GM21619 (cell line): ENCODE measurements at regions not wholly inside any gene's neighbourhood (a gene's known extent, or its start where the extent isn't known, plus 50 kb on each side); places are given as distances from the start of the nearest gene placed in this dataset.
"Not testable (repeated sequence)": the region's sequence is repeated elsewhere in the genome, so short reads cannot be mapped to it uniquely, and the experiment has no call there.

ENCODE experiments used
- ATAC-seq: cut with Tn5 transposase; IDR thresholded peaks from one replicate; pipeline ENCODE4 v1.9.1; 2021; ENCODE audit not compliant: unreplicated experiment

DNA sequence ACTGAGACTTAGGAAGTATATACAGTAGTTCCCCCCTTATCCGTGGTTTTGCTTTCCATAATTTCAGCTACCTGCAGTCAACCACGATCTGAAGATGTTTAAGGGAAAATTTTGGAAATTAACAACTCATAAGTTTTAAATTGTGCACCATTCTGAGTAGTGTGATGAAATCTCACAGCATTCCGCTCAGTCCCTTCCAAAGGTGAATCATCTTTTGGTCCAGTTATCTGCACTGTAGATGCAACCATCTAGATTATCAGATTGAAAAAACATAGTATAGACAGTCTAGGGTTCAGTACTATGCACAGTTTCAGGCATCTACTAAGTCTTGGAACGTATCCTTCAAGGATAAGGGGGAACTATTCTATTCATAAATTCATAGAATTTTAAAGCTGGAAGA, 109.0 kb downstream of the ANXA3 start:
- no peak for ATAC-seq

DNA sequence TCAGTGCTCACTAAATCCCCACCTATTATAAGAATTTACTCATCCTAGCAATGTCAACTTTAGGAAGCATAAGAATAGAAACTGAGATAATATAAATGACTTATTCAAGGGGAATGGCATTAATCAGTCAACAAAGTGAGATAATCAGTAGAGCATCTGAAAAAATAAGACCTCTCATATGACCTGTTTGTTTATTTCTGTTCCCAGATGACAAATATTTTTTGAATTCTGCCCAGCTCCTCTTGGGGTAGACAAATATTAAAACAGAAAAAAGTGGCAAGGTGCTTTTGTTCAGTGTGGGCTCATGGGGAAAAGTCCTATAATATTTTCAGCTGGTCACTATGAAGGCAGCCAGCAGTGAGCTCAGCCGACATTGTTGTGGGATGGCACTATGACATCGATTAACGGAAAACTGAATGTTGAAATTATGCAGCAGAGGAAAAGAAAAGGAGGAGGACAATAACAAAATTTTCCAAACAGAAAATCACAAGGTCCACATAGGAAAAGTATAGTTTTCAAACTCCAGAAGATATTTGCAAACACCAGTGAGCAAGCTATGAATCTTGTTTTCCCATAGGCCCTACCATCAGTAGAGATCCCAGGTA, 109.6 kb downstream of the ANXA3 start:
- no peak for ATAC-seq

- peak; percentile 86 for ATAC-seq
These were observed 110.5 kb downstream of the ANXA3 start for GRCh38 chr4:78661921-78662521.

DNA sequence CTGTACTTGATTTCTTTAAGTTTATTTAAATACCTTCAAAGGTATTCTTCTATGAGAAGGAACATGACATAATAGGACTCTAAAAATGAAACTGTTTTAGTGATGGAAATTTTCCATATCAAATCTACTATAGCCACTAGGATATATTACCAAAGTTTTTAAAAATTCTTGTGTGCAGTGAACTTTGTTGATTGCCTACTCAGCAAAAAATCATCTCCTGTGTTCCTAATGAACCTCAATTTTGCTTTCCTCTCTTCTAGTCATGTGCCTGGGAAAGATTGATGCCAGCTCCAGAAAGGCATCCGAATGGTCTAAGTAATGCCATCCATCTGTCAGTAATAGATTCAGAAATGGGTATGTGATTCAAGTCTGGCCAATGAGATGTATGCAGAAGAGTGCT, 111.1 kb downstream of the ANXA3 start:
- ATAC-seq = no peak

DNA sequence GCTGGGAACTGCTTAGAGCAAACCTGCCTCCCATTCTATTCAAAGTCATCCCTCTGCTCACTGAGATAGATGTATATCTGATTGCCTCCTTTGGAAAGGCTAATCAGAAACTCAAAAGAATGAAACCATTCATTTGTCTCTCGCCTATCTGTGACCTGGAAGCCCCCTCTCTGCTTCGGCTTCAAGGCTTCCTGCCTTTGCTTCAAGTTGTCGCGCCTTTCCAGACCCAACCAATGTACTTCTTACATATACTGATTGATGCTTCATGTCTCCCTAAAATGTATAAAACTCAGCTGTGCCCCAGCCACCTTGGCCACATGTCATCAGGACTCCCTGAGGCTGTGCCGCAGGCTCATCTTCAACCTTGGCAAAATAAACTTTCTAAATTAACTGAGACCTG, 111.9 kb upstream of the BMP2K start:
- not testable (repeated sequence) for ATAC-seq

- no peak for ATAC-seq
These were observed 110.9 kb upstream of the BMP2K start for GRCh38 chr4:78665216-78665770.

DNA sequence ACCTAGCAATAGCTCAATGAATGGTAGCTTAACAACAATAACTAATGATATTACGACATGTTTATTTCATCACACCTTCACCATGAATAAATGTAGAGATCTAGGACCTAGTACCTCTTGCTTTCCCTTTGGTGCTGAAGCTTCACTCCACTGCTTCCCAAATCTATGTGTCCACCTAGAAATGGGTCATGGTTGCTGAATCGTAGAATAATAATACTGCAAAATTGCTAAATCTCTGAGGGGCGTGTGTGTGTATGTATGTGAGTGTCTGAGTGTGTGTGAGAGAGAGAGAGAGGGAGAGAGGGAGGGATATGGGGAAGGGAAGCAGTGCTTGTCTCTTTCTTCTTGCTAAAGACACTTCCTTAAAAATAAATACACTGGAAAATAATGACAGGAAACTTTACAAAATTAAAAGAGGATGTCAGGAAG, 109.3 kb upstream of the BMP2K start:
- ATAC-seq = no peak

DNA sequence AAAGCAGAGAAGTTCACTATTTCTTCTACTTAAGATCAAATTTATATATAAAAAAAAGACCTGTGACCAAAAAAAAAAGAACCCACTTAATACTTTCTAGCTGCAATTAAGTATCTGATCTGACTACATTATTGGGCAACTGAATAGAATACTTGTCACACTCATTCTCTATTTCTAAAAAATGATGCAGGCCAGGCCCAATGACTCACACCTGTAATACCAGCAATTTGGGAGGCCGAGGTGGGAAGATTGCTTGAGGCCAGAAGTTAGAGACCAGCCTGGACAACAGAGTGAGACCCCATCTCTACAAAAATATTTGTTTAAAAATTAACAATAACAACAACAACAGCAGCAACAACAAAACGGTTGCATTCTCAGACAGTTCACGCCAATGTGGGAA, 108.8 kb upstream of the BMP2K start:
- ATAC-seq = peak; percentile 23

DNA sequence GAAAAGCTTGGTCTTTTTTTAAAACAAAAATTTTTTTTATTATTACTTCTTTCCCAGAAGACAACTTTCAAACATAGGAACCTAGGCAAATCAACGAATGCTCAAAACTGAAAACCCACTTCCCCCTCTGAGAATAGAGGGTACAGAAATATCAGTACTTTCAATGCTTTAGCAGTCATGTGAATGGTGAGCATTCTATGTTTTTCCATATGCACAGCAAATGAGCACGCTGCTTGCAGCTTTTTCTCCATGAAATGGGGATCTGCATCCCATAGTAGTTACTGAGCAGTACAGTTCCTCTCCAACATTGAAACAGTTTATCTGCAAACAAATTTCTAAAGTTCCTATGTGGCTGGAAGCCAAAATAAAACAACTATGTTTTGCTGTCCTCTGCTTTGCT, 108.4 kb upstream of the BMP2K start:
- ATAC-seq = peak; percentile 77

- no peak for ATAC-seq
These were observed 106.7 kb upstream of the BMP2K start for GRCh38 chr4:78669453-78669852.

GRCh38 chr4:78671903-78672815, 104.0 kb upstream of the BMP2K start:
- no peak for ATAC-seq

GRCh38 chr4:78673337-78673736, 102.8 kb upstream of the BMP2K start:
- ATAC-seq = no peak

DNA sequence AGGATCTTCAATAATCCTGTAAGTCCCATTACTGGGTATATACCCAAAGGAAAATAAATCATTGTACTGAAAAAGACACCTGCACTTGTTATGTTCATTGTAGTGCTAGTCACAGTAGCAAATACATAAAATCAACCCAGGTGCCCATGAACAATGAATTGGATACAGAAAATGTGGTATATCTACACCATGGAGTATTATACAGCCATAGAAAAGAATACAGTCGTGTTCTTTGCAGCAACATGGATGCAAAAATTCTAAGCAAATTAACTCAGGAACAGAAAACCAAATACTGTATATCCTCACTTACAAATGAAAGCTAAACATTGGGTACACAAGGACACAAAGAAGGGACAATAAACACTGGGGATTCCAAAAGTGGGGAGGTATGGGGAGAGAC, 100.8 kb upstream of the BMP2K start:
- no peak for ATAC-seq

DNA sequence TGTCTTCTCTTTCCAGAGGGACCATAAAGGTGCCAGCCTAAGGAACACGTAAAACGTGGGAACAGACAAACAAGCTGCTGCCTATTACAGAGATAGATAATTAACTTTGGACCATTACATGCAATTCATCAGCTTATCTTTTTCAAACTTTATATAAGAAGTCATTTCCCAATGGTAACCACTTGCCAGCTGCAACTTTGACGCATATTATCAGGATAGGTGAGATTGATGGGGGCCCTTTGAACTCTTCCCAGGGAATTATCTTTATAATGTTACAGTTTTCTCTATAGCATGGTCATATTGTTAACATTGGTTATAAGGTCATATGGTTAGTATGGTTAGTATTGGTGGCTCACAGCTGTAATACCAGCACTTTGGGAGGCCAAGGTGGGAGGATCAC, 94.1 kb upstream of the BMP2K start:
- no peak for ATAC-seq

- no peak for ATAC-seq
These were observed 92.8 kb upstream of the BMP2K start for GRCh38 chr4:78683352-78683751.

DNA sequence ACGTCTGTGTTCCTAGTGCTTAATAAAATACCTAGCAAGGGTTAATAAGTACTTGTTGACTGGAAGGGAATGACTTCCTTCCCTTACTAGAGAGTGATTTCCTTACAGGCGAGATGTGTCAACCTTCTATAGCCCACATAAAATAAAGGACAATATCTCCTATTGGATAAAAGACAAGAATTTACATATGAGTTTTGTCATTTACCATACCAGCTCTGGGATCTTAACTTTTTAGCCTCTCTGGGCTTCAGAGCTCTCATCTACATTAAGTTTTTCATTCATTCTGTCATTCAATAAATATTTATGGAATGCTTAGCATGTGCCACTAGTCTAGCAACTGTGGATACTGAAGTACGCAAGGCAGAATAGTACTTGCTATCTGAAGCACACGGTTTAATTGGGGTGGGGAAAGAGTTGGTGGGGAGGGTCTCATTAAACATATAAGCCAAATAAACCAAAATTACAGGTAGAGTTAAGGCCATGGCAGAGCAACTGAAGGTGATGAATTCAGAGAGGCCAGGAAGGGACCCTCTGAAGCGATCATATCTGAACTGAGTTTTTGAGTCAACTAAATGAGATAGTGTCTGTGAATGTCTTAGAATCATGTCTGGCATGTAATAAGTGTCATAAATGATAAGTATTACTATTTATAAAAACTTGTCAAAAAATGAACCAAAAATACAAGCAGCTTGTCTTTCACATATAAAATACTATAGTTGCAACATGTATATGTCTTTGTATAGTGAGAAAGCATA, 91.6 kb upstream of the BMP2K start:
- ATAC-seq = no peak

- ATAC-seq = no peak
These were observed 88.3 kb upstream of the BMP2K start for GRCh38 chr4:78687818-78688217.

- ATAC-seq = no peak
These were observed 87.8 kb upstream of the BMP2K start for GRCh38 chr4:78688366-78688765.

- no peak for ATAC-seq
These were observed 86.9 kb upstream of the BMP2K start for GRCh38 chr4:78689261-78689660.

- ATAC-seq = no peak
These were observed 86.3 kb upstream of the BMP2K start for GRCh38 chr4:78689700-78690323.

- no peak for ATAC-seq
These were observed 84.8 kb upstream of the BMP2K start for GRCh38 chr4:78691334-78691754.
